ENCODE measurements at regions not wholly inside any gene's neighbourhood (a gene's known extent, or its start where the extent isn't known, plus 50 kb on each side); places are given as distances from the start of the nearest gene placed in this dataset.

GRCh38 chr10:44004913-44005787 is 356.5 kb upstream of the ZNF32 start:
- TF ChIP-seq EZH2 (IDR thresholded peaks at IDR 0.05; ENCODE audit: borderline replicate concordance, low read length) (no peak), CTCF (conservative IDR thresholded peaks at IDR 0.05 in 1 of 2, IDR thresholded peaks at IDR 0.05 in 1 of 2; ENCODE audit: extremely low read depth in 1 of 2, insufficient read depth in 1 of 2, low read depth in 1 of 2, low read length in 2 of 2) (no peak)
